IPS-11a (cell line): ENCODE measurements at regions not wholly inside any gene's neighbourhood (a gene's known extent, or its start where the extent isn't known, plus 50 kb on each side); places are given as distances from the start of the nearest gene placed in this dataset.
"Not testable (repeated sequence)": the region's sequence is repeated elsewhere in the genome, so short reads cannot be mapped to it uniquely, and the experiment has no call there.

ENCODE experiments used
- H3K4me3 ChIP-seq: one replicate; pipeline ENCODE4 v1.5.1; 2013; ENCODE audit warnings: low read depth, low read length, control low read depth

DNA sequence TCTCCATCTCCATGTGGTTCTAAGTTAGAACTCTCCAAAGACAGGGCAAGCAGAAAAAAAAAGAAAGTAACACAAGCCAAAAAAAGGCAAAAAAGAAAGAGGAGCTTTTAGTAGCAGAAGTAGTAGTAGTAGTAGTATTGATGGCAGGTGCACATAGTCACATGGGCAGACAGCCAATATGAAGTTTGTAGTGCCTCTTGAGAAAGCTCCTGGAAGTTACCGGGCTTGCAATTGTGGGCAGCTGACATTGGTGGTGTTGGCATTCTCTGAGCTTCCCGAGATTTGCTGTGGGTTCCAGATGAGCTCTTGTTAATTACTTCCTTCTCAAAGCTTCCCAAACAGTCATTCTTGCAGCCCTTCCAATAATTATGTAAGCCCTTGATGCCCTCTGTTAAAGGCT, 1128.5 kb downstream of the TYW1 start:
- no peak overlapping the region for H3K4me3 ChIP-seq

DNA sequence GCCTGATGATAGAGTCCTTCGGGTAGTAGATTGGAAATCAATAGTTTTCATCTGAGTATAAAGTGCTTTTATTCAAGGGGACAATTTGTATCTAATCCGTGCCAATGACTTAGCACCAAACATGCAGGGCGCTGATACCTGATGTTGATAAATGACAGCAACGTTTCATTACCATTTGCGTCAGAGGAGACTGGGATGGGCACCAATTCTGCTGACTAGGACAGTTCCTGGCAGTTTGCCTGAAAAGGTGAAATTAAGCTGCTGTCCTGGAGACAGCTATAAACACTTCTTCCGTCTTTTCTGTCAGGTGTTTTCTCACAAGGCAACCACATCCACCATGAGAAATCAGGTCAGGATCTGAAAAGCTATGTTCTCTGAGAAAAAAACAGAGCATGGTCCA, 1136.4 kb downstream of the TYW1 start:
- H3K4me3 ChIP-seq = no peak overlapping the region

DNA sequence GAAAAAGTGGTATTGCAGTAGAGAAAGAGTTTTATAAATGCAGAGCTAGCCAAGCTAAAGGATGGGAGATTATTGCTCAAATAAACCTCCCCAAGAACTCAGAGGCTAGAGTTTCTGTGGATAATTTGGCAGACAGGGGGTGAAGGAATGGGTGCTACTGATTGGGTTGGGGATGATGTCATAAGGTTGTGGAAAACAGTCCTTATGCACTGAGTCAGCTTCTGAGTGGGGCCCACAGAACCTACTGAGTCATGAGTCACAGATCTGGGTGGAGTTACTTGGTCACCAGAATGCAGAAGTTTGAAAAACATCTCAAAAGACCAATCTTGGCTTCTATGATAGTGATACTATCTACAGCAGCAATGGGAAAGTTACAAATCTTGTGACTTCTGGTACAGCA, 1146.7 kb downstream of the TYW1 start:
- no peak overlapping the region for H3K4me3 ChIP-seq

DNA sequence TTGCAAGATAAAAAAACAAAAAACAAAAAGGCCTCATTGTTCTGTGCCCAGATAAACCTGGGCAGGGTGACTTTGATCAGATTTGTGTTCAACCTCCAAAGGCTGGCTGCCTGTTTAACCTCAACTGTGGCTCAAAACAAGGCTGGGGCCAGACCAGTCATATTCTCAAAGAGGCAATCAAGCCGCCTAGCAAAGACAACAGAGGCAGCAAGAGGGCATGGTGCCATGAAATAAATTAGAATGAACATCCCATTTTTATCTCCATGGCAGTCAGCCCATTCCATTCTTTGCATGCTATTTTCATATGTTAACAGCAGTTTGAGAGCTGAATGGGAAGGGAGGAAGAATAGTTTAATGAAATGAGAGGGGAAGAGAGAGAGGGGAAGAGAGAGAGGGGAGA, 1150.3 kb downstream of the TYW1 start:
- no peak overlapping the region for H3K4me3 ChIP-seq

DNA sequence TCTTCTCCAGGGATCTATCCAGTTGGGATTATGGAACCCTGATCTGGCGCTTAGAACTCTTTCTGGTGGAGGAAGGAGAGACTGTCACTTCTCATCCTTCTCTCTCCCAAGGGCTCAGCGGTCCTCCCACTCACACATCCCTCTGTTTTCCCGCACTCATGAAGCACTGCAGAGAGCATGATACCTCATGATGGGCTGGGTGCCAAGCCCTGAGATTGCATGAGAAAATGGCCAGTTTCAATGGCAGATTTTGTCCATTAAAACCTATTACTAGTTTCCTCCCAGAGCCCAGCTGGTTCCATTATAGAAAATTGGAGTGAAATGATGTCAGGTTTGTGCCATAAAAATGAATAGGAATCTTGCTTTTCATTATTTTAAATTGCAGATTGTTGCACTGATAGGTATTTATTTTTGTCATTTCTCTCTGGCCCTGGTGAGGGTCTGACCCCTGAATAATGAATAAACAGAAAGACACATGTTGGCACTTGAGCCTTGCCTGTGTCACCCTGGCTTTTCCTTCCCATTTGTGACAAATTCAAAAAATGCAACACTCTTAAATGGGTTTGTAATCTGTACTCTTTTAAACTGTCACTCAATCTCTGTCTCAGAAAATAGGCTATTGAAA, 1151.1 kb downstream of the TYW1 start:
- no peak overlapping the region for H3K4me3 ChIP-seq

DNA sequence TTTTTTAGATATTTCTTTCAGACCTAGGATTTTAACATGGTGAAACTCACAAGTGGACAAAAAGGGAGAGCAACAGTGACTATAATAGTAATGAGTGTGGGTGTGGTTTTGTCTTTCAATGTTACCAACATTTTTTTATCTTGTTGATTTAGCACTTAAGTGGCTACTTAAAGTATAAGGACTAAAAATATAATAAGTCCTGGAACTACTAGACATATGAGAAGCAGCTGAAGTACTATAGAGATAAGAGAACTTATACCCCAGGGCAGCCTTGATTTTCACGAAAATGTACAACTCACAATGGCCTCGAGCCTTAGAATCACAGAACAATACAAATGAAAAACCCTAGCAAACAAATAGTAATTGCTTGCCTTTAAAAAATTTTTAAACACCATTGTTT, 1151.8 kb downstream of the TYW1 start:
- H3K4me3 ChIP-seq = no peak overlapping the region

DNA sequence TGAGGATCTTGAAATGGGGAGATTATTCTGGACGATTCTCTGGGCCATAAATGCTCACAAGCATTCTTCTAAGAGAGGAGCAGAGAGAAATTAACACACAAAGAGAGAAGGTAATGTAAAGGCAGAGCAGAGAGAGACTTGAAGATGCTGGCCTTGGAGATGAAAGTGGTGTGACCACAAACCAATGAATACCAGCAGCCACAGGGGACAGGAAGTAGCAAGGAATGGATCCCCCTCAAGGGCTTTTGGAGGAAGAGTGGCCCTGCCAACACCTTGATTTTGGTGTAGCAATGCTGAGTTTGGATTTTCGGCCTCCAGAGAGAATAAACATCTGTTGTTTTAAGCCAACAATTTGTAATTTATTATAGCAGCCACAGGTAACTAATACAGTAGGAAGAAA, 1155.6 kb downstream of the TYW1 start:
- H3K4me3 ChIP-seq = no peak overlapping the region

DNA sequence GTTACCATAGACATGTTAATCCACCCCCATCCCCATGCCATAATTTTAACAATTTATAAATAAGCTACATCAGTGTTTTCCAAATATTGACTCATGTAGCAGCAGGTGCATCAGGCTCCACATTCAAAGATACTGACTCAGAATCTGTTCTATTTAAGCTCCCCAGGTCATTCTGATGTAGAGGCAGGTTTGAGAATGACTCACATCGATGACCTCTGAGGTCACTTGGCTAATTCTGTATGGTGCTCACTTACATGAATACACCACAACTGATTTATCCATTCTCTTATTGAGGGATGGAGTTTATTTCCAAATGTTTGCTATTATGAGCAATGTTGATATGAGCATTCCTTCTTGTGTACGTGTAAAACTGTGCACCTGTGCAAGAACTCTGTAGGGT, 1159.0 kb downstream of the TYW1 start:
- no peak overlapping the region for H3K4me3 ChIP-seq

DNA sequence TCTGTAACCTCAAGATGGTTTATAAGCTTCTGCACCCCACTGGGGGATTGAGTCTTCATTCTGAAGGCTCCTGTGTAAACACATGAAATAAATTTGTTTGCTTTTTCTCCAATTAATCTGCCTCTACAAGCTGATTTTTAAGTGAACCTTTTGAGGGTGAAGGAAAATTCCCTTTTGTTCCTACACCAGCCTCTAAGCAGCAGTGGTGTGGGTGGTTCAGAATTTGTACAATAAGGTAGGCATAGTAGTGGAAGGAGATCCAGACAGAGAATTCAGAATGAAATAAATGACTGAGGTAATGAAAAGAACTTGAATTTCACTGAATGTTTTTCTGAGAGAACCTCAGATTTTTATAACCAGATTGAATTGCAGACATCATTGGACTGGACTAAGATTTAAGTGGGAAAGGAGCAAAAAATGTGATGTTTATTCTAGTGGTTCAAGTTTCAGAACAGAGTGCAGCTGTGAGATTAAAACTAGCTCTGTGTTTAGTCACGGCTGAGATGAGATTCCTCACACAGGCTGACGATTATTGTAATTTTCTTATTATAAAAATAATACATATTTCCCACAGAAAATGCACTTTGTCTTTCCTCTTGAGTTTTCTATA, 1162.2 kb downstream of the TYW1 start:
- H3K4me3 ChIP-seq = no peak overlapping the region

DNA sequence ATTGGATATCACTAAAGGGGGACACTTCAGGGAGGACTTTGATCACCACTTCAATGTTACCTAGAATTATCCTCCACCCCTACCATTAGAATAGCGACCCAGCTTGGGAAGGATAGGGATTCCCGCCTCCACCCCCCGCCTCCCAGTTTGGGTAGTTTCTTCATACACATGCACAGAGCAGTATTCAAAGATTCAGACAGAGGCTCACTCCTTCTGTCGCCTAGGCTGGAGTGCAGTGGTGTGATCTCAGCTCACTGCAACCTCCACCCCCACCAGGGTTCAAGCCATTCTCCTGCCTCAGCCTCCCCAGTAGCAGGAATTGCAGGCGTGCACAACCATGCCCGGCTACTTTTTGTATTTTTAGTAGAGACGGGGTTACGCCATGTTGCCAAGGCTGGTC, 1166.1 kb downstream of the TYW1 start:
- H3K4me3 ChIP-seq = no peak overlapping the region

DNA sequence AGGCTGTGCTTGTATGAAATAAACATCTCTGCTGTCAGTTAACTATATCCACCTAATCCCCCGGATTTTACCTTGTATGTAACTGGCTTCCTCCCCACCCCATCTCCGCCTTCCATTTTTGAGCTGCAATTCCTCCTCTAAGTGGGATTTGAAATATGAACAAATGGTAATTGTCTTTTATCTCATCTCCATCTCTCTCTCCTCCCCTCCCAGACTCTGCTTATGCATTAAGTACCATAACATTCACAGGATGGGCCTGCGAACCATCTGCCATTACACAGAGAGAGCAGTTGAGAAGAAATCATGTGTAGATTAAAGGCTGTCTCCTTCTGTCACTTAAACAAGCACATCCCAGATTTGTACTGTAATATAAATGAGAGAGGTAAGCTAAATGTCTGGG, 1169.9 kb downstream of the TYW1 start:
- no peak overlapping the region for H3K4me3 ChIP-seq

DNA sequence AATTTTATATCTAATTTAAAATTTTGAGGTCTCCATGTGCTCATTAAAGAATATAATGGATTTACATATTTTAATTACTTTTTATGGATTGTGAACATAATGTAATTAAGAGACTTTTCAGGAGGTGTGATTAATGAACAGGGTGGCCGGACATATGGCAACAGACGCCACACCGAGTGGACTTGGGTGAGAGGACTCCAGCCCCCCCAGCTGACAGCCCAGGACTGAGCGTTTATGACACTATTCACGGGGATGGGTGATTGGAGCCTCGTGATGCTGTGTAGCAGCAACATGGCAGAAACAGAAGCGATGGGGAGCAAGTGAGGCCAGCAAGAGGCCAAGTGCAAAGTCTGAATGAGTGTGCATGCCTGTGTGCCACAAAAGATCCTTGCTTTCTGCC, 1176.9 kb downstream of the TYW1 start:
- H3K4me3 ChIP-seq = no peak overlapping the region

DNA sequence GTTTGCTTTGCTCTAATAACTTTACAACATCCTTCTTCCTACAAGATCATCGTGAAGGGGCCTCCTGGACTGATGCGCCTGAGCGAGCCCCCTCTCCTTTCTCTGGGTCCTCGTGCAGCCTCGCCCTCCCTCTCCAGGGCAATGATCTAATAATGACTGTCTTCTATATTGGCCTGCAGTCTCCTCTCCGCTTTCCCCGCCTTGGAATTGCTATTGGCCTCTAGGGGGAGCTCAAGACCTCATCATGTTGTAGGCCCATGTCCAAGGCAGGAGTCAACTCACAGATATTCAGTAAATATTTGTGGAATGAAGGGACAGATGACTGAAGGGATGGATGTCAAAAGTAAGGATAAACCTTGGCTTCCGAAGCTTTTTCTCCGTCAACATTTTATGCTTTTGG, 1180.3 kb downstream of the TYW1 start:
- H3K4me3 ChIP-seq = no peak overlapping the region

DNA sequence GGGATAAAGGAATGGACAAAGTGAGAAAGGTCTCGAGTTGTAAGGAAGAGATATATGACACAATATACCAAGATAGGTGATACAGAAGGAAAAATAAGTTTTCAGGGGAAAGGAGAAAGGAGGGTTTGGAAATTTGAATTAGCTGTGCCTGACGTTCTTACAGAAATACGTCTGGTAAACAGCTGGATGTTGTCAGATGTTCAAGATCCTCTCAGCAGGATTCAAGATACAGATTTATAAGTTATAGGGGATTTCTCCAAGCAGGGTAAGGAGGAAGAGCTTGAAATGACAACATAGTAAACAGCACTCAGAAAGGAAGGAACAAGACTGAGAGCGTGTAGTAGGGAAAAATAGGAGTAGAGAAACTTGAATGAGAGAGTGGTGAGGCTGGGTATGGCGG, 1184.1 kb downstream of the TYW1 start:
- no peak overlapping the region for H3K4me3 ChIP-seq

DNA sequence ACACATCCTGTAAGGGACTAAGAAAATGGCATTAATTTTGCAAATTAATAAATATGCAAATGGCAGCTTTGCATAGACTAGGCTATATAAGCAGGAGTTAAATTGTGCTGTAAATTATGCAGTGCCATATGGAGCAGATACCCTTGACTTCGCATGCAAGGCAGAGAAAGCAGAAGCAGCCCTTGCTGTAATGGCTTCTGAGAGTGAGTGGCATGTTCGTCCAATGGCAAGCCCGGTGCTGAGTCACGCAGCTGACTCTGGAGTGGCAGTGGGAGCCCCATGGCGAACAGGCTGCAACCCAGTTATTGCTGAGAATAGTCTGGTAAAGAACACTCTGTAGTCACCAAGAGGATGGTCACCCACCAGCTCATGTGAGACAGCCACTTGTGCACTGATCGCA, 1186.5 kb downstream of the TYW1 start:
- no peak overlapping the region for H3K4me3 ChIP-seq

DNA sequence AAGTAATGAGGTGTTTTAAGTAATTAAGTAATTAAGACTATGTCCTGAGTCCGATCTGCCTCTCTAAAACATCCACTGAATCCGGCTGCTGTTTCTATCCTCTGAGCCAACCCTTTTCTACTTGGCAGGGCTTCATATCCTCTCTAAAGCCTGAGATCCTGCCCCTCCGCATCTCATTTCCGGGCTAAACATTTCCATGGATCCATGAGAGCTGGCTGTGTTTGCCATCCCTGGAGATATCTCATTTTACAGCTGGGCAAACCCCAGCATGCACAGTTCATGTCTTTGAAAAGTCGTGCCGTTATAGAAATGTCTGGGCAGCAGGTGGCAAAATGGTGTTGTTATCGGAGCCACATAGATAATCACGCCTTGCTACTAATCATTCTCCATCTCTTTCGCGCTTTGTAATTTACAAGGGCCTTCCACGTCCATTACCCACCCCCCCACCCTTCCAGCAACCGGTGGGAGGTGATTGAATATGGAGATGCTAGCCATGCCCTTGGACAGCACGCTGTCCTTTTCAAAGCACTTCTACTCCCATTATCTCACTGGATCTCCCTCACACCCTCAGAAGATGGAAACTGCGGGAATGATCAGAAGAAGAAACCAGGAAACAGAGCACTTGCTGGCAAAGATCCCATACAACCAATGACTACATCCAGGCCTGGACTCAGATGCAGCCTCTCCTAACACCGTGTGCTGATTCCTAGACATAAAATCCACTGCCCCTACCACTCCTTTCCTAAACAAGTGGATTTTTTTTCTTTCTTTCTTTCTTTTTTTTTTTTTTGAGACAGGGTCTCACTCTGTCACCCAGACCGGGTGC, 1189.2 kb downstream of the TYW1 start:
- no peak overlapping the region for H3K4me3 ChIP-seq

DNA sequence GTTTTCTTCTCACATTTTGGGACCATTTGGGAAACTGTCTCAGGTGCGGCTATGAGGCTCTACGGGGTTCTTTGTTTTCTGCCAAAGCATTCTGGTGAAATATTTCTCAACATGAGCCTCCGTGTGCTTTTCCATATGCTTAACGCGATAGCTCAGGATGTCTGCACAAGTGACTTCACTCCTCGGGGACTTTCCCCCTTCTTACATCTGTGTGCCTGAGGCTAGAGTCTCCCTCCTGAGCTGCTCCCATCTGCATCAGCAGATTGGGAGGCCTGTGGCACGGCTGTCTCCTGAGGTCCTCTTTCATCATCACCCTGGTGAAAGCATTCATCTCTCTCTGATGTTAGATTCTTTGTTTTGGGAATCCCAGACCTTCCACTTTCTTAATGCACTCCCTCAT, 1190.9 kb downstream of the TYW1 start:
- H3K4me3 ChIP-seq = no peak overlapping the region

DNA sequence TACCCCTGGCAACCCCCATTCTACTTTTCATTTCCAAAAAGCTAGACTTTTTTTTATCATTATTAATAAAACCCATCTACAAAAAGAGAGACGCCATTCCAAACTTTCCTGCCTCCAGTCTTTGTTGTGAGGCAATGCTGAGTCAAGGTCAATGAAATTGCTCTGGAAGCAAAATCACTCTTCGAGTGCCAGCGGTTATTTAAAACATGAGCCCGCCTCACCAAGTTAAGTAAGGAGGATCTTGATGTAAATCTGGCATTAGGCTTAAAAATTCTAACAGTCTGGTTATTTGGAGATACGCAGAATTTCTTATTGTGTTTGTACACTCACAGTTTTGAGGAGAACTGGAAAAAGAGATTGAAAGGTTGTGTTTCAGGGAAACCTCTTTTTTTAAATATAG, 1196.3 kb downstream of the TYW1 start:
- no peak overlapping the region for H3K4me3 ChIP-seq

DNA sequence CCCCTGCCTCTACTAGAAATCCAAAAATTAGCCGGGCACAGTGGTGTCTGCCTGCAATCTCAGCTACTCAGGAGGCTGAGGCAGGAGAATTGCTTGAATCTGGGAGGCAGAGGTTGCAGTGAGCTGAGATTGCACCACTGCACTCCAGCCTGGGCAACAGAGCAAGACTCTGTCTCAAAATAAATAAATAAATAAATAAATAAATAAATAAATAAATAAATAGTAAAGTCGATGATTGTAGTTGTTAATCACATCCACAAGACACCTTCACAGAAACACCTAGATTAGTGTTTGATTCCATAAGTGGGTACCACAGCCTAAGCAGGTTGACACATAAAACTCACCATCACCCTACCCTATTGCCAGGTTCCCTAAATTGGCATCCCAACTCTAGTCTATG, 1199.0 kb downstream of the TYW1 start:
- not testable (repeated sequence) for H3K4me3 ChIP-seq

DNA sequence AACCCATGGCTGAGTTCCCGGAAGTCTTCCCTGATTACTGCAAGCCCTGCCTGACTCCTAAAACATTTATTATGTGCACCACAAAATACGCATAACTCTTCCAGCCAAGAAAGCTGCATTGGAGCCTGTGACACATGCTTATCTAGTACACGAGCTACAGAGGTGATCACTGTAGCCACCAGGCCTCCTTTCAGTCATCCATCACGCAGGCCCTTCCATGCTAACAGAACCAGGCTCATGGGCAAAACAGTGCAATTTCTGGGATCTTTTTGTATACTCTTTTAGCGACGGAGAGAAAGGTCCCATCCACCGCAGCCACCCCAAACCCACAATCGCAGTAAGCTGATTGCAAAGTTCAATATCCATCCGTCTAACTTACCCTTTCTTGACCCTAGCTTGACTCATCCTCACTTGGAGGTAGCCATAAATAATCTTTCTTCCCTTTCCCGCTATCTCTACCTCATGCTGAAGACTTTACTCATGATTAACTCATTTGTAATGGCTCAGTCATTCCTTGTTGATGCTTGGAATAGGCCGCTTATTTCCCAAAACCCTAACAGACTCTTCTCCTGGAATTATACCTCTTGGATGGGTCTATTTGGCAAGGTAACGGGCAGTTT, 1203.5 kb downstream of the TYW1 start:
- no peak overlapping the region for H3K4me3 ChIP-seq

DNA sequence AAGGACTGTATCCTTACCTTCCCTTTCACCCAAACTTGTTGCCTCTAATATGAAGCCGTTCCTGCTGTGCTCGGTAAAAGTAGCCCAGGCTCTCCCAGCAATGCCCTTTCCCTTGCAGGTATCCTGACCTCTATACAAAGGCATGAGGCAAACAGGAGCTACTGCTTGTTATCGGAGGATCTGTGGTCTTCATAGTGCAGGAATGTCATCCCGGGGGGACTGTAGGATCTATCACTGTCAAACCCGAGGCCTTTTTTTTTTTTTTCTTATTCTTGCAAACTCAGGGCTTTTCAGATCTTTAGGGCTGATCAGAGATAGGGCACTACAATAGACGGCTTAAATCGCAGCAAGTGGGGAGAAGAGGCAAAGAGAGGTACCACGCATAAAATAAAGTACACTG, 1206.6 kb downstream of the TYW1 start:
- no peak overlapping the region for H3K4me3 ChIP-seq

DNA sequence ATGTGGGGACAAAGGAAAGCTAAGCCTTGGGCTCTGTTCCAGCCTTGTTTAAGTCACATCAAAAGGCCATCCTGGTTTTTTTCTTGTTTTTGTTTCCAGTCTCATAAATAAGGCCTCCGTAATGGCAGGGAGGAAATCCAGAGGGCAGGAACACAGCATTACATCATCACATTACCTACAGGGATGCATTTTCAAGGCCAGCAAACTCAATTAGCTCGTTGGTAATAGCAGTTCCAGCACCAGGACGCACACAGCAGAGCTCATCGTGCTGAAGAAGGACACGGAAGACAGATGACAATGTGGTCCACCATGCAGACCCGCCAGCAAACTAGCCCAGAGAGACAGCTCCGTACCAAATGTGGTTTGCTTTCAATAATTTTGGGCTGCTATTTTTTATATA, 1209.2 kb downstream of the TYW1 start:
- no peak overlapping the region for H3K4me3 ChIP-seq
